Hepatocyte (in vitro differentiated cells): ENCODE measurements at regions not wholly inside any gene's neighbourhood (a gene's known extent, or its start where the extent isn't known, plus 50 kb on each side); places are given as distances from the start of the nearest gene placed in this dataset.

Experiments used
- EZH2 ChIP-seq: fragments of 200-600 bp; sonication (generic); IDR thresholded peaks from 2 replicates; pipeline ENCODE4 v1.6.1; 2016; ENCODE audit warnings: antibody characterized with exemption, mild to moderate bottlenecking, borderline replicate concordance
- TF ChIP-seq, protein P1 (sequence below): fragments of 200-600 bp; sonication (generic); IDR thresholded peaks from 2 replicates; pipeline ENCODE4 v1.5.1; 2016; ENCODE audit warnings: antibody characterized with exemption, mild to moderate bottlenecking; ENCODE audit not compliant: poor library complexity

DNA sequence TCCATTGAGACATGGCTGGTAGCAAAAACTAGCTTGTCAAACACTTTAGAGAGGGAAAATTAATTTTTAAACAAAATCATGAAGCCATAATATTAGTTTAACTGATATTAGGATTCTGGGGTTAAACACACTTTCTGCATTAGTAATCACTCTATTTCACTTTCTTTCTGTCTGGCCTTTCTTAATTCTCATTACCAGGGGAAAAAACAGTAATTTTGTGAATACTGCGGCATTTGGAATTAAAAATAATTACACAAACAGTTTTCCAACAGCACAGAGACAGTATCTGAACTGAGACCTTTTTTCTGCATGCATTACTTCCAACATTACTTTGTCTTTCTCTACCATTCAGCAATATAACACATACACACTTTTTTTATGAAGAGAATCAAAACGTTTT lies 190.6 kb downstream of the MRPL39 start:
- TF ChIP-seq, protein P1, sequence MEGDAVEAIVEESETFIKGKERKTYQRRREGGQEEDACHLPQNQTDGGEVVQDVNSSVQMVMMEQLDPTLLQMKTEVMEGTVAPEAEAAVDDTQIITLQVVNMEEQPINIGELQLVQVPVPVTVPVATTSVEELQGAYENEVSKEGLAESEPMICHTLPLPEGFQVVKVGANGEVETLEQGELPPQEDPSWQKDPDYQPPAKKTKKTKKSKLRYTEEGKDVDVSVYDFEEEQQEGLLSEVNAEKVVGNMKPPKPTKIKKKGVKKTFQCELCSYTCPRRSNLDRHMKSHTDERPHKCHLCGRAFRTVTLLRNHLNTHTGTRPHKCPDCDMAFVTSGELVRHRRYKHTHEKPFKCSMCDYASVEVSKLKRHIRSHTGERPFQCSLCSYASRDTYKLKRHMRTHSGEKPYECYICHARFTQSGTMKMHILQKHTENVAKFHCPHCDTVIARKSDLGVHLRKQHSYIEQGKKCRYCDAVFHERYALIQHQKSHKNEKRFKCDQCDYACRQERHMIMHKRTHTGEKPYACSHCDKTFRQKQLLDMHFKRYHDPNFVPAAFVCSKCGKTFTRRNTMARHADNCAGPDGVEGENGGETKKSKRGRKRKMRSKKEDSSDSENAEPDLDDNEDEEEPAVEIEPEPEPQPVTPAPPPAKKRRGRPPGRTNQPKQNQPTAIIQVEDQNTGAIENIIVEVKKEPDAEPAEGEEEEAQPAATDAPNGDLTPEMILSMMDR = no peak
- no peak for TF ChIP-seq EZH2
